HCT116 (cell line): ENCODE measurements at regions not wholly inside any gene's neighbourhood (a gene's known extent, or its start where the extent isn't known, plus 50 kb on each side); places are given as distances from the start of the nearest gene placed in this dataset.
A peak's percentile ranks its signal among the peaks of the same experiment; 100 is the strongest.

Source experiments
- ATAC-seq: fragments of 200-7000 bp; cut with Tn5 transposase; 2 replicates; pipeline ENCODE4 v1.9.1; 2020; ENCODE audit warnings: mild to moderate bottlenecking, moderate library complexity
- BruUV-seq: library from RNA; stranded (reverse); fragments of 400-500 nt; replicated peaks from 2 replicates; lab custom pipeline; 2021; lab: Mats Ljungman, UMichigan
- CTCF ChIA-PET: fragments of 300-600 bp; sonication (Branson Sonifier 250); formaldehyde crosslinking; loops from one replicate; lab custom pipeline; 2021; ENCODE audit warnings: antibody characterized with exemption; lab: Charles Lee
- POLR2A ChIA-PET: fragments of 300-600, 350-600 bp; sonication (Branson Sonifier 250); formaldehyde crosslinking; loops from one replicate; lab custom pipeline; 2021; ENCODE audit warnings: antibody characterized with exemption; lab: Charles Lee
- RAD21 ChIA-PET, 2 experiments: fragments of 300-600 bp; sonication (Branson Sonifier 250); formaldehyde crosslinking; loops; one replicate each; lab custom pipeline; 2023; ENCODE audit warnings: low total read pairs in 2 of 2; ENCODE audit not compliant: uncharacterized antibody in 2 of 2, unreplicated experiment in 2 of 2, low non-redundant PET in 1 of 2; lab: Charles Lee
- DNase-seq: peaks from one replicate; pipeline ENCODE4 v3.0.0-alpha.2; 2010; ENCODE audit warnings: low read depth, low spot score
- H2AFZ ChIP-seq: fragments of 200-600 bp; shearing (Covaris generic), sonication (generic); 2 replicates; pipeline ENCODE4 v1.6.1; 2017; ENCODE audit warnings: low read depth, mixed run types, mixed read lengths, antibody characterized with exemption, low read length; ENCODE audit not compliant: poor library complexity, severe bottlenecking
- H3K27ac ChIP-seq: 2 replicates; pipeline ENCODE4 v1.5.1; 2012; ENCODE audit warnings: low read depth, low read length
- H3K27me3 ChIP-seq: fragments of 200-600 bp; sonication (generic); 2 replicates; pipeline ENCODE4 v1.6.1; 2016; ENCODE audit warnings: mixed run types, low read length, mixed read lengths; ENCODE audit not compliant: insufficient read depth
- H3K36me3 ChIP-seq, 2 experiments: fragments of 200-500 bp in 1 of 2; fragments of 200-600 bp in 1 of 2; sonication (Bioruptor generic) in 1 of 2; sonication (generic) in 1 of 2; 2 replicates each; pipeline versions ENCODE4 v1.5.1 to v1.6.1; 2014 to 2016; ENCODE audit warnings: low read length in 2 of 2, inconsistent platforms in 1 of 2, mixed read lengths in 1 of 2, mixed run types in 1 of 2; ENCODE audit not compliant: insufficient read depth in 2 of 2, control insufficient read depth in 1 of 2
- H3K4me1 ChIP-seq, 2 experiments: fragments of 200-600 bp in 1 of 2; sonication (generic) in 1 of 2; 2 replicates each; pipeline versions ENCODE4 v1.5.1 to v1.6.1; 2012 to 2017; ENCODE audit warnings: low read length in 2 of 2, inconsistent platforms in 1 of 2, mild to moderate bottlenecking in 1 of 2, mixed read lengths in 1 of 2, mixed run types in 1 of 2, moderate library complexity in 1 of 2; ENCODE audit not compliant: insufficient read depth in 2 of 2, control insufficient read depth in 1 of 2
- H3K4me2 ChIP-seq: fragments of 200-600 bp; sonication (generic); 2 replicates; pipeline ENCODE4 v1.6.1; 2017; ENCODE audit warnings: mixed run types, low read length, mixed read lengths
- H3K4me3 ChIP-seq, 2 experiments: fragments of 200-600 bp in 1 of 2; sonication (generic) in 1 of 2; replicated peaks in 1 of 2; 2 replicates each; pipeline ENCODE4 v1.5.1; 2011 to 2016; ENCODE audit warnings: low read length in 2 of 2, control low read depth in 1 of 2, low read depth in 1 of 2, mild to moderate bottlenecking in 1 of 2, mixed read lengths in 1 of 2, mixed run types in 1 of 2
- H3K79me2 ChIP-seq: fragments of 200-600 bp; sonication (generic); 2 replicates; pipeline ENCODE4 v1.6.1; 2017; ENCODE audit warnings: mild to moderate bottlenecking, mixed run types, low read length, moderate library complexity, mixed read lengths; ENCODE audit not compliant: insufficient read depth
- H3K9ac ChIP-seq: fragments of 200-600 bp; sonication (generic); 2 replicates; pipeline ENCODE4 v1.6.1; 2016; ENCODE audit warnings: low read length, mixed read lengths
- H3K9me2 ChIP-seq: fragments of 200-600 bp; sonication (generic), shearing (Covaris generic); 2 replicates; pipeline ENCODE4 v1.6.1; 2017; ENCODE audit warnings: mixed run types, mild to moderate bottlenecking, moderate library complexity; ENCODE audit not compliant: insufficient read depth
- H3K9me3 ChIP-seq, 2 experiments: fragments of 200-500 bp in 1 of 2; fragments of 200-600 bp in 1 of 2; sonication (Bioruptor generic) in 1 of 2; sonication (generic) in 1 of 2; 2 replicates each; pipeline ENCODE4 v1.6.1; 2014 to 2017; ENCODE audit warnings: low read length in 2 of 2, mixed read lengths in 2 of 2, inconsistent platforms in 1 of 2, low read depth in 1 of 2, mild to moderate bottlenecking in 1 of 2, mixed run types in 1 of 2, moderate library complexity in 1 of 2; ENCODE audit not compliant: control insufficient read depth in 1 of 2, insufficient read depth in 1 of 2
- H4K20me1 ChIP-seq: fragments of 200-600 bp; sonication (generic), shearing (Covaris generic); 2 replicates; pipeline ENCODE4 v1.6.1; 2017; ENCODE audit warnings: mixed run types, mild to moderate bottlenecking, moderate library complexity; ENCODE audit not compliant: insufficient read depth
- CBX3 ChIP-seq: IDR thresholded peaks from 2 replicates; pipeline ENCODE4 v1.6.1; 2012; ENCODE audit warnings: low read depth
- CEBPB ChIP-seq: IDR thresholded peaks from 2 replicates; pipeline ENCODE4 v1.6.1; 2012; ENCODE audit warnings: low read depth
- ELF1 ChIP-seq: IDR thresholded peaks from 2 replicates; pipeline ENCODE4 v1.6.1; 2012; ENCODE audit warnings: low read depth, borderline replicate concordance
- EZH2 ChIP-seq: fragments of 200-600 bp; sonication (generic); IDR thresholded peaks from 2 replicates; pipeline ENCODE4 v1.6.1; 2017; ENCODE audit warnings: antibody characterized with exemption, mixed run types
- FOSL1 ChIP-seq: IDR thresholded peaks from 2 replicates; pipeline ENCODE4 v1.6.1; 2012; ENCODE audit warnings: low read depth
- JUND ChIP-seq: IDR thresholded peaks from 2 replicates; pipeline ENCODE4 v1.6.1; 2012
- POLR2A ChIP-seq: IDR thresholded peaks from 2 replicates; pipeline ENCODE4 v1.7.0; 2011; ENCODE audit warnings: borderline replicate concordance; ENCODE audit not compliant: insufficient read depth, insufficient read length; ENCODE audit errors: extremely low read depth
- SIN3A ChIP-seq: IDR thresholded peaks from 2 replicates; pipeline ENCODE4 v1.6.1; 2012; ENCODE audit warnings: low read depth
- SP1 ChIP-seq: IDR thresholded peaks from 2 replicates; pipeline ENCODE4 v1.6.1; 2012; ENCODE audit warnings: low read depth
- SRF ChIP-seq: IDR thresholded peaks from 2 replicates; pipeline ENCODE4 v1.6.1; 2012; ENCODE audit warnings: low read depth
- TCF7L2 ChIP-seq: IDR thresholded peaks from 2 replicates; pipeline ENCODE4 v1.7.0; 2011; ENCODE audit warnings: borderline replicate concordance, inconsistent platforms; ENCODE audit not compliant: insufficient read depth, insufficient read length; ENCODE audit errors: extremely low read depth
- YY1 ChIP-seq: IDR thresholded peaks from 2 replicates; pipeline ENCODE4 v1.6.1; 2011; ENCODE audit warnings: low read length, low read depth, moderate library complexity, mild to moderate bottlenecking; ENCODE audit not compliant: insufficient replicate concordance; ENCODE audit errors: extremely low read depth
- ZFX ChIP-seq: fragments of 450-650 bp; IDR thresholded peaks from 2 replicates; pipeline ENCODE4 v1.6.1; 2017
- ZNF274 ChIP-seq: fragments of 200-500 bp; sonication (Bioruptor generic); IDR thresholded peaks from 2 replicates; pipeline ENCODE4 v1.6.1; 2014; ENCODE audit warnings: mild to moderate bottlenecking, low read depth, low read length, inconsistent platforms
- intact Hi-C: fragments of 100-400 bp; cut with micrococcal nuclease; formaldehyde crosslinking; loops from 2 replicates; pipeline ENCODE4 v1.10.0; 2022
- TF ChIP-seq, protein P1 (sequence below), 3 experiments: fragments of 200-600 bp in 1 of 3; sonication (generic) in 1 of 3; IDR thresholded peaks in 2 of 3; conservative IDR thresholded peaks in 1 of 3; 2 replicates each; pipeline ENCODE4 v1.5.1; 2012 to 2017; ENCODE audit warnings: low read depth in 2 of 3, low read length in 2 of 3, antibody characterized with exemption in 1 of 3, borderline replicate concordance in 1 of 3, control low read depth in 1 of 3, mild to moderate bottlenecking in 1 of 3, mixed read lengths in 1 of 3, mixed run types in 1 of 3, moderate library complexity in 1 of 3; ENCODE audit not compliant: insufficient read depth in 1 of 3
- TF ChIP-seq, protein P2 (sequence below): IDR thresholded peaks from 2 replicates; pipeline ENCODE4 v1.6.1; 2012
- TF ChIP-seq, protein P3 (sequence below): IDR thresholded peaks from 2 replicates; pipeline ENCODE4 v1.6.1; 2012
- TF ChIP-seq, protein P4 (sequence below): IDR thresholded peaks from 2 replicates; pipeline ENCODE4 v1.6.1; 2011; ENCODE audit warnings: mild to moderate bottlenecking, low read length, moderate library complexity; ENCODE audit not compliant: insufficient replicate concordance; ENCODE audit errors: extremely low read depth

DNA sequence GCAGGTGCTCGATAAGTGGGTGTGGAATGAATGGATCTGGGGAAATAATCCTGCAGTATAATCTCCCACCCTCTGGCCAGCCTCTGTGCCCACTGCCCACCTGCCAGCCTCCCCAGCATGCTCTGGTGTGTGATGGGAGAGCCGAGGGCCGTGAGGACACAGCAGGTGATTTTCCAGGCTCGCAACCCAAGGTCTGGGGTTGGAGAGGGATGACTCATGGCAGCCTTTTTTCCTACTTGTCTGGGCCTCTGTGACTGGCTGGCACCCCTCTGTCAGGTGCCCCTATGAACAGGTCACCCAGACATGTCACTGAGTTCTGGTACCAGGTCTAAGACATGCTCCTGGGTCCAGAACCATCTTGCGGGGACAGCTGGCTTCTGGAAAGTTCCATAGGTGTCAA, 385.7 kb upstream of the TNRC6C start:
- 0 out of 2 replicates have a peak, but pooled peaks cover 4% of the 10 kb centered on the region for H3K27me3 ChIP-seq
- H3K36me3 ChIP-seq = no peaks in the 10 kb centered on the region
- peaks cover 6 to 10% of the 10 kb centered on the region in 2 experiments; a peak in 2 of 4 replicates for H3K4me1 ChIP-seq
- no peaks in the 10 kb centered on the region for H3K79me2 ChIP-seq
- no peak overlapping the region for H3K4me2 ChIP-seq
- no peak for TF ChIP-seq EZH2
- TF ChIP-seq ZFX = no peak
- TF ChIP-seq SIN3A = no peak
- no TSS peak for BruUV-seq
- no peaks in the 10 kb centered on the region for H3K9me2 ChIP-seq
- H3K4me3 ChIP-seq = no peak overlapping the region
- no peak overlapping the region for H3K27ac ChIP-seq
- ATAC-seq = peak; percentile 61
- ChIA-PET CTCF (interaction anchor here (1.1 kb wide), 1 partner anchor 9 kb away, joined by 3 read pairs; no protein-coding TSS in a partner anchor), RAD21 (no interaction called here), POLR2A (no interaction called here)
- no peak overlapping the region for H3K9ac ChIP-seq
- no peak for DNase-seq
- no peaks in the 10 kb centered on the region for H3K9me3 ChIP-seq
- H4K20me1 ChIP-seq = no peaks in the 10 kb centered on the region
- intact Hi-C loops = loop anchor here (10.0 kb wide), 1 partner anchor 1902 kb away; no protein-coding TSS in a partner anchor
- no peak overlapping the region for H2AFZ ChIP-seq

DNA sequence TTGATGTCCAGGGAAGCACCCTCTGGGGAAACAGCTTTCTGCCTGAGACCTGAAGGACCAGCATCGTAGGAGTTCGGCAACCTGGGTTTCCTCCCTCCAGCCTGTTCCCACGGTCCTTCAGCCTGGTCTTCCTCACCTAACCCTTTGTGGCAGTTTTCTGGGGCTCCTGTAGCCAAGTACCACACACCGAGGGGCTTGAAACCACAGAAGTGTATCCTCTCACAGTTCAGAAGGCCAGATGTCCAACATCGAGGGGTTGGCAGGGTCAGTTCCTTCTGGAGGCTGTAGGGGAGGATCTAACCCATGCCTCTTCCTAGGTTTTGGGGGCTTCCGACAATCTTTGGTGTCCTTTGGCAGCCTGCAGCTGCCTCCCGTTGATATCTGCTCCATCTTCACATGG, 381.0 kb upstream of the TNRC6C start:
- Histone ChIP-seq H3K27ac (no peak overlapping the region), H3K9me2 (no peaks in the 10 kb centered on the region), H4K20me1 (no peaks in the 10 kb centered on the region), H3K36me3 (no peaks in the 10 kb centered on the region), H3K79me2 (no peaks in the 10 kb centered on the region), H3K4me2 (no peak overlapping the region), H3K4me3 (no peak overlapping the region), H3K4me1 (peaks cover 5 to 10% of the 10 kb centered on the region in 2 experiments; a peak in 2 of 4 replicates), H3K9ac (no peak overlapping the region), H2AFZ (no peak overlapping the region), H3K9me3 (no peaks in the 10 kb centered on the region), H3K27me3 (peaks cover 4% of the 10 kb centered on the region; the same call in 1 of the 2 replicates)
- POLR2A ChIA-PET = no interaction called here
- ATAC-seq (no peak), DNase-seq (no peak)
- intact Hi-C loops = loop anchor here (10.0 kb wide), 1 partner anchor 1897 kb away; no protein-coding TSS in a partner anchor
- BruUV-seq = no TSS peak
- CTCF ChIA-PET = no interaction called here
- RAD21 ChIA-PET = no interaction called here
- TF ChIP-seq CBX3 (no peak), SIN3A (no peak), POLR2A (no peak), ELF1 (no peak), SP1 (no peak), JUND (no peak), SRF (no peak), EZH2 (no peak), ZNF274 (no peak), ZFX (no peak), TCF7L2 (no peak), CEBPB (no peak), FOSL1 (no peak), YY1 (no peak)
- TF ChIP-seq, protein P1, sequence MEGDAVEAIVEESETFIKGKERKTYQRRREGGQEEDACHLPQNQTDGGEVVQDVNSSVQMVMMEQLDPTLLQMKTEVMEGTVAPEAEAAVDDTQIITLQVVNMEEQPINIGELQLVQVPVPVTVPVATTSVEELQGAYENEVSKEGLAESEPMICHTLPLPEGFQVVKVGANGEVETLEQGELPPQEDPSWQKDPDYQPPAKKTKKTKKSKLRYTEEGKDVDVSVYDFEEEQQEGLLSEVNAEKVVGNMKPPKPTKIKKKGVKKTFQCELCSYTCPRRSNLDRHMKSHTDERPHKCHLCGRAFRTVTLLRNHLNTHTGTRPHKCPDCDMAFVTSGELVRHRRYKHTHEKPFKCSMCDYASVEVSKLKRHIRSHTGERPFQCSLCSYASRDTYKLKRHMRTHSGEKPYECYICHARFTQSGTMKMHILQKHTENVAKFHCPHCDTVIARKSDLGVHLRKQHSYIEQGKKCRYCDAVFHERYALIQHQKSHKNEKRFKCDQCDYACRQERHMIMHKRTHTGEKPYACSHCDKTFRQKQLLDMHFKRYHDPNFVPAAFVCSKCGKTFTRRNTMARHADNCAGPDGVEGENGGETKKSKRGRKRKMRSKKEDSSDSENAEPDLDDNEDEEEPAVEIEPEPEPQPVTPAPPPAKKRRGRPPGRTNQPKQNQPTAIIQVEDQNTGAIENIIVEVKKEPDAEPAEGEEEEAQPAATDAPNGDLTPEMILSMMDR (IDR thresholded peaks at IDR 0.05 in 2 of 3, conservative IDR thresholded peaks at IDR 0.05 in 1 of 3; ENCODE audit: borderline replicate concordance in 1 of 3, insufficient read depth in 1 of 3, low read depth in 2 of 3, low read length in 2 of 3) = no peak
- TF ChIP-seq, protein P2, sequence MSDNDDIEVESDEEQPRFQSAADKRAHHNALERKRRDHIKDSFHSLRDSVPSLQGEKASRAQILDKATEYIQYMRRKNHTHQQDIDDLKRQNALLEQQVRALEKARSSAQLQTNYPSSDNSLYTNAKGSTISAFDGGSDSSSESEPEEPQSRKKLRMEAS = no peak
- TF ChIP-seq, protein P3, sequence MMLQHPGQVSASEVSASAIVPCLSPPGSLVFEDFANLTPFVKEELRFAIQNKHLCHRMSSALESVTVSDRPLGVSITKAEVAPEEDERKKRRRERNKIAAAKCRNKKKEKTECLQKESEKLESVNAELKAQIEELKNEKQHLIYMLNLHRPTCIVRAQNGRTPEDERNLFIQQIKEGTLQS = no peak
- TF ChIP-seq, protein P4, sequence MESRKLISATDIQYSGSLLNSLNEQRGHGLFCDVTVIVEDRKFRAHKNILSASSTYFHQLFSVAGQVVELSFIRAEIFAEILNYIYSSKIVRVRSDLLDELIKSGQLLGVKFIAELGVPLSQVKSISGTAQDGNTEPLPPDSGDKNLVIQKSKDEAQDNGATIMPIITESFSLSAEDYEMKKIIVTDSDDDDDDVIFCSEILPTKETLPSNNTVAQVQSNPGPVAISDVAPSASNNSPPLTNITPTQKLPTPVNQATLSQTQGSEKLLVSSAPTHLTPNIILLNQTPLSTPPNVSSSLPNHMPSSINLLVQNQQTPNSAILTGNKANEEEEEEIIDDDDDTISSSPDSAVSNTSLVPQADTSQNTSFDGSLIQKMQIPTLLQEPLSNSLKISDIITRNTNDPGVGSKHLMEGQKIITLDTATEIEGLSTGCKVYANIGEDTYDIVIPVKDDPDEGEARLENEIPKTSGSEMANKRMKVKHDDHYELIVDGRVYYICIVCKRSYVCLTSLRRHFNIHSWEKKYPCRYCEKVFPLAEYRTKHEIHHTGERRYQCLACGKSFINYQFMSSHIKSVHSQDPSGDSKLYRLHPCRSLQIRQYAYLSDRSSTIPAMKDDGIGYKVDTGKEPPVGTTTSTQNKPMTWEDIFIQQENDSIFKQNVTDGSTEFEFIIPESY = no peak
